Natural killer cell (primary cell): ENCODE measurements at regions not wholly inside any gene's neighbourhood (a gene's known extent, or its start where the extent isn't known, plus 50 kb on each side); places are given as distances from the start of the nearest gene placed in this dataset.

Experiments
- ATAC-seq, 3 donors: fragments of 150-1000 bp in 2 of 3; fragments of 200-7000 bp in 1 of 3; cut with Tn5 transposase; 1 replicate in 1 of 3; 2 replicates in 2 of 3; pipeline ENCODE4 v1.10.0; 2021; ENCODE audit warnings: mild to moderate bottlenecking in 2 of 3, moderate library complexity in 2 of 3
- DNase-seq, 2 donors: peaks; one replicate each; pipeline versions ENCODE4 v3.0.0 to v3.0.0-alpha.2; 2013 to 2021; ENCODE audit warnings: mixed read lengths in 1 of 2
- H3K27ac ChIP-seq: one replicate; pipeline ENCODE4 v1.5.1; 2013; ENCODE audit warnings: mild to moderate bottlenecking, low read length
- H3K27me3 ChIP-seq: one replicate; pipeline ENCODE4 v1.6.1; 2013; ENCODE audit warnings: low read length; ENCODE audit not compliant: control insufficient read depth, insufficient read depth
- H3K36me3 ChIP-seq: one replicate; pipeline ENCODE4 v1.6.1; 2013; ENCODE audit warnings: low read length; ENCODE audit not compliant: control insufficient read depth, insufficient read depth
- H3K4me1 ChIP-seq: one replicate; pipeline ENCODE4 v1.6.1; 2013; ENCODE audit warnings: low read length; ENCODE audit not compliant: control insufficient read depth, insufficient read depth
- H3K4me3 ChIP-seq: one replicate; pipeline ENCODE4 v1.5.1; 2013; ENCODE audit warnings: low read length
- H3K9me3 ChIP-seq: one replicate; pipeline ENCODE4 v1.6.1; 2013; ENCODE audit warnings: low read length; ENCODE audit not compliant: control insufficient read depth, insufficient read depth
- H3K27ac Mint-ChIP-seq, 2 donors: one replicate each; pipeline ENCODE4 v1.8.0; 2022; ENCODE audit warnings: mild to moderate bottlenecking in 2 of 2, mixed read lengths in 2 of 2, moderate library complexity in 1 of 2
- H3K27me3 Mint-ChIP-seq, 2 donors: one replicate each; pipeline ENCODE4 v1.8.0; 2022; ENCODE audit warnings: low read depth in 2 of 2, mixed read lengths in 2 of 2
- H3K36me3 Mint-ChIP-seq: one replicate; pipeline ENCODE4 v1.8.0; 2022; ENCODE audit warnings: mixed read lengths
- H3K4me1 Mint-ChIP-seq, 2 donors: one replicate each; pipeline ENCODE4 v1.8.0; 2022; ENCODE audit warnings: mixed read lengths in 2 of 2
- H3K4me3 Mint-ChIP-seq: one replicate; pipeline ENCODE4 v1.8.0; 2022; ENCODE audit warnings: mild to moderate bottlenecking, moderate library complexity, mixed read lengths
- H3K9me3 Mint-ChIP-seq, 2 donors: one replicate each; pipeline ENCODE4 v1.8.0; 2022; ENCODE audit warnings: mixed read lengths in 2 of 2
- CTCF ChIP-seq: fragments of 200-600 bp; IDR thresholded peaks from one replicate; pipeline ENCODE4 v1.8.0; 2022; ENCODE audit warnings: antibody characterized with exemption
- WGBS: methylation state at CpG from one replicate; pipeline ENCODE4 v1.1.7; 2013; ENCODE audit warnings: missing lambda C conversion rate; ENCODE audit not compliant: insufficient coverage; 5-methylcytosine and 5-hydroxymethylcytosine counted together
- intact Hi-C: fragments of 100-400 bp; cut with micrococcal nuclease; formaldehyde crosslinking; loops from one replicate; pipeline ENCODE4 v1.14.2; 2022

- 83% methylated on average over 1 of the region's 1 CpG for WGBS
Observed at GRCh38 chr11:23767576-23767975, 729.3 kb upstream of the LUZP2 start.

DNA sequence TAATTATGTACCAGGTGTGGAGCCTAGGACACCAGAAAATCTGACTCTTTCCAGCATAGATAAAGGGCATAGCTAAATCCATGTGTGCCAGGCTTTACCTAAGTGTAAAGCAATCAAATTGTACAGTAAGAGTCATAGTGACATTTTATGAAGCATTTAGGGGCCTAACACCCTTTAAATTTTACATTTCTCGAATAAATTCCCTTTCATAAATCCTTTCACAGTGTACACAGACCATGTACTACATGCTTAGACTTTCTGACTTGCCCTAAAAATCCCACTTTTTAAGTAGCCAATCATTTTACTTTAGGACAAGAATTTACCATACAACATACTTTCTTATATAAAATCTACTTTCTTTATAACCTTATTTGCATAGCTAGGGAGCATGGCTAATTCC lies 727.6 kb upstream of the LUZP2 start:
- no peak overlapping the region for H3K27ac ChIP-seq
- Mint-ChIP-seq H3K27ac (no peak overlapping the region), H3K36me3 (no peaks in the 10 kb centered on the region), H3K4me1 (no peaks in the 10 kb centered on the region), H3K4me3 (no peak overlapping the region), H3K27me3 (no peaks in the 10 kb centered on the region), H3K9me3 (peaks cover 0 to under 1% of the 10 kb centered on the region in 2 donors)
- H3K9me3 ChIP-seq, result no peaks in the 10 kb centered on the region
- H3K4me3 ChIP-seq, result no peak overlapping the region
- ATAC-seq (no peak), DNase-seq (no peak)
- H3K4me1 ChIP-seq, result no peaks in the 10 kb centered on the region
- WGBS, result 47% methylated on average over 1 of the region's 1 CpG
- H3K36me3 ChIP-seq, result no peaks in the 10 kb centered on the region
- no peaks in the 10 kb centered on the region for H3K27me3 ChIP-seq
- intact Hi-C loops, result no loop called here
- no peak for TF ChIP-seq CTCF

More at GRCh38 chr11:23767576-23767975, 729.3 kb upstream of the LUZP2 start:
- Mint-ChIP-seq H3K27ac (no peak overlapping the region), H3K4me1 (no peaks in the 10 kb centered on the region), H3K9me3 (peaks cover 0 to 2% of the 10 kb centered on the region in 2 donors), H3K27me3 (no peaks in the 10 kb centered on the region), H3K36me3 (no peaks in the 10 kb centered on the region), H3K4me3 (no peak overlapping the region)
- TF ChIP-seq CTCF, result no peak
- H3K4me1 ChIP-seq, result no peaks in the 10 kb centered on the region
- DNase-seq (no peak), ATAC-seq (no peak)
- intact Hi-C loops, result no loop called here
- no peak overlapping the region for H3K4me3 ChIP-seq
- no peaks in the 10 kb centered on the region for H3K36me3 ChIP-seq
- H3K27me3 ChIP-seq, result no peaks in the 10 kb centered on the region
- H3K9me3 ChIP-seq, result no peaks in the 10 kb centered on the region
- no peak overlapping the region for H3K27ac ChIP-seq

- Mint-ChIP-seq H3K27ac (no peak overlapping the region), H3K4me3 (no peak overlapping the region), H3K9me3 (no peaks in the 10 kb centered on the region), H3K36me3 (no peaks in the 10 kb centered on the region), H3K27me3 (peaks cover 0 to 1% of the 10 kb centered on the region in 2 donors), H3K4me1 (no peaks in the 10 kb centered on the region)
- no peak for TF ChIP-seq CTCF
- H3K27ac ChIP-seq, result no peak overlapping the region
- H3K4me3 ChIP-seq, result no peak overlapping the region
- no peaks in the 10 kb centered on the region for H3K27me3 ChIP-seq
- no peaks in the 10 kb centered on the region for H3K9me3 ChIP-seq
- 63% methylated on average over 1 of the region's 1 CpG for WGBS
- no peaks in the 10 kb centered on the region for H3K36me3 ChIP-seq
- no peak for DNase-seq
- H3K4me1 ChIP-seq, result no peaks in the 10 kb centered on the region
- intact Hi-C loops, result no loop called here
- no peak for ATAC-seq
Observed at GRCh38 chr11:23772081-23772480, 724.8 kb upstream of the LUZP2 start.

DNA sequence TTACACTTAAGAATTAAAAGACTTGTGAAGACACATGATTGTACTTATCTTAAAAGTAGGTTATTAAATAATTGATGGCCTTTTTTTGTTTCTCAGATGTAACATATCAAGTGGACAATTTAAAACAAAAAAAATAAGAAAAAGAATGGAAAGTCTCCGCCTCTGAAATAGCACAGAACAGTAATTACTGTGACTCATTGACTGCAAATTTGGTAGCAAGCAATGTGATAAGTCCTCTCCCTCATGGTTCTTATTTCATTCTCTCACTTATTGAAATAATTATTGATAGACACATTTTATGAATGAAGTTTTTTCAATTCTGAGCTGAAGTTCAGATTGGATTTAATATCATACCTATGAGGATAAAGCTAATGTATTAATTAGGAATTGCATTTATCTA lies 717.9 kb upstream of the LUZP2 start:
- no peak for TF ChIP-seq CTCF
- Mint-ChIP-seq H3K4me3 (no peak overlapping the region), H3K36me3 (no peaks in the 10 kb centered on the region), H3K27ac (no peak overlapping the region), H3K9me3 (no peaks in the 10 kb centered on the region), H3K4me1 (no peaks in the 10 kb centered on the region), H3K27me3 (peaks cover 0 to 8% of the 10 kb centered on the region in 2 donors)
- Histone ChIP-seq H3K4me1 (no peaks in the 10 kb centered on the region), H3K36me3 (no peaks in the 10 kb centered on the region), H3K27ac (no peak overlapping the region), H3K9me3 (no peaks in the 10 kb centered on the region), H3K27me3 (no peaks in the 10 kb centered on the region), H3K4me3 (no peak overlapping the region)
- intact Hi-C loops, result no loop called here
- 100% methylated on average over 1 of the region's 1 CpG for WGBS
- DNase-seq (no peak), ATAC-seq (no peak)
